ENCODE measurements at regions not wholly inside any gene's neighbourhood (a gene's known extent, or its start where the extent isn't known, plus 50 kb on each side); places are given as distances from the start of the nearest gene placed in this dataset.

DNA sequence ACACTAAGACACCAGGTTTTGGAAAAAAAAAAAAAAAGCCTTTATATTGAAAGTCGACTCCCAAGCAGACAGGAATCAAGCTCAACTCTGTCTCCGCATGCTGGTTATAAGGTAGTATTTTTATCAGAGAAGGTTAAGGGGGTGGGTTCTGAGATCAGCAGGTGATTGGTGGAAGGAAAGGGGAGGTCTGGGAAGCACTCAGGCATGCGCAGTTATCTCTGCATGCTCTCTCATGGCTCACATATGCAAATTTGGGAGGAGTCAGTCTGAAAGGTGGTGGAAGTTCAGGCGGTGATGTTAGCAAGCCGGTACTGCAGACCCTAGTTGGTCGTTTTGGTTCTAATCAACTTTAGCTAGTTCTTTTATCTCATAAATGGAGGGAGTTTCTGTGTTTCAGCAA, 357.6 kb upstream of the C16orf82 start:
- no peak for TF ChIP-seq CTCF (conservative IDR thresholded peaks at IDR 0.05; ENCODE audit: low read depth, low read length)
- TF ChIP-seq EZH2 (IDR thresholded peaks at IDR 0.05; ENCODE audit: borderline replicate concordance, low read depth, low read length, poor library complexity, severe bottlenecking) = no peak
